H1 (cell line): ENCODE measurements at regions not wholly inside any gene's neighbourhood (a gene's known extent, or its start where the extent isn't known, plus 50 kb on each side); places are given as distances from the start of the nearest gene placed in this dataset.

ENCODE experiments used
- TF ChIP-seq, protein P1 (sequence below): fragments of 300-600 bp; sonication (generic); IDR thresholded peaks from 2 replicates; pipeline ENCODE4 v1.7.1; 2012; ENCODE audit warnings: low read length, moderate library complexity, mild to moderate bottlenecking, inconsistent platforms; ENCODE audit not compliant: insufficient replicate concordance

DNA sequence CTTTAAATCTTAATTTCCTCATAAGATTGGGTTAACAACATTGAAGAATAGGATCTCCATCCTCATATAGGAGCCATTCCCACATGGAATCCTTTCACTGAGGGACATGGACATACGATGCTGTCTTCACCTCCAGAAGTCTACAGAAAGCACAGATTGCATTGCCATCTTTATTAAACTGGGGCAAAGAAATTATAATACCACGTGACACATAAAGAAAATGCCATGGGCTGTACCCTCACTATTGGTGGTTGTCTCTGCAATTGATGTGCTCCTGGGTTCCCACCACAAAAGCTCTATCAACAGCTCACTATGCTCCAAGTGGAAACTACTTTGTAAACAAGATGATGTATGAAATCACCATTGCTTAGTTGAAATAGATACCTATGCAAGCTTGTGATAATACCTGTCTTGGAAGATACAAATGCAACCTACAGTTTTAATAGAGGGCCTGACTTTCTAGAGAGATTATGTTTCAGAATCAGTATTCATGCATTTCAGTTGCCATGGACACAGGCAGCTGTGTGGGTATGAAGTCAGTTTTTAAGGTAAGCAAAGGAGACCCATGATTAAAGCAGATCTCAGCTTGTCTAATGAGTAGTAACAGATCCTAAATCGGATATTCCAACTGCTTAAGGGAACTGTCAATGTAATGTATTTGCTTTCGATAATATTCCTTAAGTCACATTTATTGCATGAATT, 337.0 kb downstream of the RAD51AP2 start (continued):
- TF ChIP-seq, protein P1, sequence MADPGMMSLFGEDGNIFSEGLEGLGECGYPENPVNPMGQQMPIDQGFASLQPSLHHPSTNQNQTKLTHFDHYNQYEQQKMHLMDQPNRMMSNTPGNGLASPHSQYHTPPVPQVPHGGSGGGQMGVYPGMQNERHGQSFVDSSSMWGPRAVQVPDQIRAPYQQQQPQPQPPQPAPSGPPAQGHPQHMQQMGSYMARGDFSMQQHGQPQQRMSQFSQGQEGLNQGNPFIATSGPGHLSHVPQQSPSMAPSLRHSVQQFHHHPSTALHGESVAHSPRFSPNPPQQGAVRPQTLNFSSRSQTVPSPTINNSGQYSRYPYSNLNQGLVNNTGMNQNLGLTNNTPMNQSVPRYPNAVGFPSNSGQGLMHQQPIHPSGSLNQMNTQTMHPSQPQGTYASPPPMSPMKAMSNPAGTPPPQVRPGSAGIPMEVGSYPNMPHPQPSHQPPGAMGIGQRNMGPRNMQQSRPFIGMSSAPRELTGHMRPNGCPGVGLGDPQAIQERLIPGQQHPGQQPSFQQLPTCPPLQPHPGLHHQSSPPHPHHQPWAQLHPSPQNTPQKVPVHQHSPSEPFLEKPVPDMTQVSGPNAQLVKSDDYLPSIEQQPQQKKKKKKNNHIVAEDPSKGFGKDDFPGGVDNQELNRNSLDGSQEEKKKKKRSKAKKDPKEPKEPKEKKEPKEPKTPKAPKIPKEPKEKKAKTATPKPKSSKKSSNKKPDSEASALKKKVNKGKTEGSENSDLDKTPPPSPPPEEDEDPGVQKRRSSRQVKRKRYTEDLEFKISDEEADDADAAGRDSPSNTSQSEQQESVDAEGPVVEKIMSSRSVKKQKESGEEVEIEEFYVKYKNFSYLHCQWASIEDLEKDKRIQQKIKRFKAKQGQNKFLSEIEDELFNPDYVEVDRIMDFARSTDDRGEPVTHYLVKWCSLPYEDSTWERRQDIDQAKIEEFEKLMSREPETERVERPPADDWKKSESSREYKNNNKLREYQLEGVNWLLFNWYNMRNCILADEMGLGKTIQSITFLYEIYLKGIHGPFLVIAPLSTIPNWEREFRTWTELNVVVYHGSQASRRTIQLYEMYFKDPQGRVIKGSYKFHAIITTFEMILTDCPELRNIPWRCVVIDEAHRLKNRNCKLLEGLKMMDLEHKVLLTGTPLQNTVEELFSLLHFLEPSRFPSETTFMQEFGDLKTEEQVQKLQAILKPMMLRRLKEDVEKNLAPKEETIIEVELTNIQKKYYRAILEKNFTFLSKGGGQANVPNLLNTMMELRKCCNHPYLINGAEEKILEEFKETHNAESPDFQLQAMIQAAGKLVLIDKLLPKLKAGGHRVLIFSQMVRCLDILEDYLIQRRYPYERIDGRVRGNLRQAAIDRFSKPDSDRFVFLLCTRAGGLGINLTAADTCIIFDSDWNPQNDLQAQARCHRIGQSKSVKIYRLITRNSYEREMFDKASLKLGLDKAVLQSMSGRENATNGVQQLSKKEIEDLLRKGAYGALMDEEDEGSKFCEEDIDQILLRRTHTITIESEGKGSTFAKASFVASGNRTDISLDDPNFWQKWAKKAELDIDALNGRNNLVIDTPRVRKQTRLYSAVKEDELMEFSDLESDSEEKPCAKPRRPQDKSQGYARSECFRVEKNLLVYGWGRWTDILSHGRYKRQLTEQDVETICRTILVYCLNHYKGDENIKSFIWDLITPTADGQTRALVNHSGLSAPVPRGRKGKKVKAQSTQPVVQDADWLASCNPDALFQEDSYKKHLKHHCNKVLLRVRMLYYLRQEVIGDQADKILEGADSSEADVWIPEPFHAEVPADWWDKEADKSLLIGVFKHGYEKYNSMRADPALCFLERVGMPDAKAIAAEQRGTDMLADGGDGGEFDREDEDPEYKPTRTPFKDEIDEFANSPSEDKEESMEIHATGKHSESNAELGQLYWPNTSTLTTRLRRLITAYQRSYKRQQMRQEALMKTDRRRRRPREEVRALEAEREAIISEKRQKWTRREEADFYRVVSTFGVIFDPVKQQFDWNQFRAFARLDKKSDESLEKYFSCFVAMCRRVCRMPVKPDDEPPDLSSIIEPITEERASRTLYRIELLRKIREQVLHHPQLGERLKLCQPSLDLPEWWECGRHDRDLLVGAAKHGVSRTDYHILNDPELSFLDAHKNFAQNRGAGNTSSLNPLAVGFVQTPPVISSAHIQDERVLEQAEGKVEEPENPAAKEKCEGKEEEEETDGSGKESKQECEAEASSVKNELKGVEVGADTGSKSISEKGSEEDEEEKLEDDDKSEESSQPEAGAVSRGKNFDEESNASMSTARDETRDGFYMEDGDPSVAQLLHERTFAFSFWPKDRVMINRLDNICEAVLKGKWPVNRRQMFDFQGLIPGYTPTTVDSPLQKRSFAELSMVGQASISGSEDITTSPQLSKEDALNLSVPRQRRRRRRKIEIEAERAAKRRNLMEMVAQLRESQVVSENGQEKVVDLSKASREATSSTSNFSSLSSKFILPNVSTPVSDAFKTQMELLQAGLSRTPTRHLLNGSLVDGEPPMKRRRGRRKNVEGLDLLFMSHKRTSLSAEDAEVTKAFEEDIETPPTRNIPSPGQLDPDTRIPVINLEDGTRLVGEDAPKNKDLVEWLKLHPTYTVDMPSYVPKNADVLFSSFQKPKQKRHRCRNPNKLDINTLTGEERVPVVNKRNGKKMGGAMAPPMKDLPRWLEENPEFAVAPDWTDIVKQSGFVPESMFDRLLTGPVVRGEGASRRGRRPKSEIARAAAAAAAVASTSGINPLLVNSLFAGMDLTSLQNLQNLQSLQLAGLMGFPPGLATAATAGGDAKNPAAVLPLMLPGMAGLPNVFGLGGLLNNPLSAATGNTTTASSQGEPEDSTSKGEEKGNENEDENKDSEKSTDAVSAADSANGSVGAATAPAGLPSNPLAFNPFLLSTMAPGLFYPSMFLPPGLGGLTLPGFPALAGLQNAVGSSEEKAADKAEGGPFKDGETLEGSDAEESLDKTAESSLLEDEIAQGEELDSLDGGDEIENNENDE, result no peak
